ENCODE measurements at regions not wholly inside any gene's neighbourhood (a gene's known extent, or its start where the extent isn't known, plus 50 kb on each side); places are given as distances from the start of the nearest gene placed in this dataset.
A peak's percentile ranks its signal among the peaks of the same experiment; 100 is the strongest.
"Not testable (repeated sequence)": the region's sequence is repeated elsewhere in the genome, so short reads cannot be mapped to it uniquely, and the experiment has no call there.

DNA sequence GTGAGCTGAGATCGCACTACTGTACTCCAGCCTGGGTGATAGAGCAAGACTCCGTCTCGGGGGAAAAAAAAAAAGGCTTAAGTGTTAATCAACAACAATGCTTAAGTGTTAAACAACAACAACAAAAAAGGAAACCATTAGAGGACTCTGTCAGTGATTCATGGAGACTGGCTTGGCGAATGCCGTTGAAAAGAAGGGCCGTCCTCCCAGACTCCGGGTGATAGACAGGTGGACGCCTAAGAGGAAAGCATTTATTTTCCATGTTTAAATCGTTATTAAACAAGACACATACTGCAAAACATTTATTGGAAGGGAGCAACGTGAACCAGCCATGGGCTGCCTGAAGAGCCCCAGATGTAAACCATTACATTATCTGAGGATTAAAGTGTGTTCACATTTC is 137.8 kb upstream of the TPTE start:
- H3K4me3 ChIP-seq (ENCODE audit: low read depth, poor library complexity, severe bottlenecking); intact Hi-C loops (cut with DNase I; ENCODE audit: low total_unique reads): not testable (repeated sequence)
- DNase-seq (ENCODE audit: low spot score in 2 of 2) = peak in 1 of 2 donors; percentile 90
- WGBS, 2 donors = 78 to 82% methylated on average over 10 of the region's 10 CpGs

GRCh38 chr21:10384304-10384861 is 137.0 kb upstream of the TPTE start:
- peak in 1 of 2 donors; percentile 82 for DNase-seq (ENCODE audit: low spot score in 2 of 2)
- intact Hi-C loops (cut with DNase I; ENCODE audit: low total_unique reads) = not testable (repeated sequence)
- 33 to 59% methylated on average over 3 of the region's 3 CpGs for WGBS, 2 donors

GRCh38 chr21:10385202-10385601 is 136.2 kb upstream of the TPTE start:
- WGBS, 2 donors = 73 to 75% methylated on average over 3 of the region's 3 CpGs
- DNase-seq (ENCODE audit: low spot score in 2 of 2); intact Hi-C loops (cut with DNase I; ENCODE audit: low total_unique reads); H3K4me3 ChIP-seq (ENCODE audit: low read depth, poor library complexity, severe bottlenecking): not testable (repeated sequence)

More at GRCh38 chr21:10384304-10384861, 137.0 kb upstream of the TPTE start:
- H3K4me3 ChIP-seq (ENCODE audit: low read depth, poor library complexity, severe bottlenecking) = not testable (repeated sequence)

- DNase-seq (ENCODE audit: low spot score in 2 of 2); intact Hi-C loops (cut with DNase I; ENCODE audit: low total_unique reads); H3K4me3 ChIP-seq (ENCODE audit: low read depth, poor library complexity, severe bottlenecking): not testable (repeated sequence)
- WGBS, 2 donors = 67 to 71% methylated on average over 13 of the region's 13 CpGs
Measured at GRCh38 chr21:10385898-10386527, 135.4 kb upstream of the TPTE start.

GRCh38 chr21:10387692-10388450 is 133.5 kb upstream of the TPTE start:
- intact Hi-C loops (cut with DNase I; ENCODE audit: low total_unique reads); DNase-seq (ENCODE audit: low spot score in 2 of 2); H3K4me3 ChIP-seq (ENCODE audit: low read depth, poor library complexity, severe bottlenecking): not testable (repeated sequence)
- WGBS, 2 donors = 42 to 51% methylated on average over 3 of the region's 3 CpGs

DNA sequence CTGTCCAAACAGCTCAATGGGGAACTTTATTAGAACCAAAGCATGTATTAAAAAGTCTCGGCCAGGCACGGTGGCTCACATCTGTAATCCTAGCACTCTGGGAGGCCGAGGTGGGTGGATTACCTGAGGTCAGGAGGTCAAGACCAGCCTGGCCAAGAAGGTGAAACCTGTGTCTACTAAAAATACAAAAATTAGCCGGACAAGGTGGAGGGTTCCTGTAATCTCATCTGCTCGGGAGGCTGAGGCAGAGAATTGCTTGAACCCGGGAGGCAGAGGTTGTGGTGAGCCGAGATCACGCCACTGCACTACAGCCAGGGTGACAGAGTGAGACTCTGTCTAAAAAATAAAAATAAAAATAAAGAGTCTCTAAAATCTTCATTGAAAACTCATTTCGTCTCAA is 132.8 kb upstream of the TPTE start:
- WGBS, 2 donors = 55 to 64% methylated on average over 9 of the region's 9 CpGs
- H3K4me3 ChIP-seq (ENCODE audit: low read depth, poor library complexity, severe bottlenecking); intact Hi-C loops (cut with DNase I; ENCODE audit: low total_unique reads): not testable (repeated sequence)
- DNase-seq (ENCODE audit: low spot score in 2 of 2) = peak in 1 of 2 donors; percentile 81

DNA sequence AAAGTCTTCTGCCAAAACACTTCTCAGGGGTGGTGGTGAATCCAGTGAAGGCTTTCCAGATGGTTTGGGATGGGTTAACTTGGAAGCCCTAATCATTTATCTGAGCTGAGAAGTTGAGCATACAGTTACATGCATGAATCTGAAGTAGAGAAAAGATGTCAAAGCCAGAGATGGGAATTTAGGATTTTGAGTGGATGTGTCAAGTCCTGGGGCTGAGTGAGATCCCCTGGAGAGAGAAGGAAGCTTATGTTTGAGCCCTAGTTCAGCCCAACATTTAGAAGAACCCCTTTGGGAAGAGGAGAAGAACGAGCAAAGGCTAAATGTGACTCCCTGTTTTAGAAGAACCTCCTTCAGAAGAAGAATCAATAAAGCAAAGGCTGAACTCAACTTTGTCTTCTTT is 129.1 kb upstream of the TPTE start:
- 22% methylated on average over 1 of the region's 1 CpG; no CpG with 5 or more reads in 1 of the 2 donors for WGBS, 2 donors
- DNase-seq (ENCODE audit: low spot score in 2 of 2); intact Hi-C loops (cut with DNase I; ENCODE audit: low total_unique reads); H3K4me3 ChIP-seq (ENCODE audit: low read depth, poor library complexity, severe bottlenecking): not testable (repeated sequence)

DNA sequence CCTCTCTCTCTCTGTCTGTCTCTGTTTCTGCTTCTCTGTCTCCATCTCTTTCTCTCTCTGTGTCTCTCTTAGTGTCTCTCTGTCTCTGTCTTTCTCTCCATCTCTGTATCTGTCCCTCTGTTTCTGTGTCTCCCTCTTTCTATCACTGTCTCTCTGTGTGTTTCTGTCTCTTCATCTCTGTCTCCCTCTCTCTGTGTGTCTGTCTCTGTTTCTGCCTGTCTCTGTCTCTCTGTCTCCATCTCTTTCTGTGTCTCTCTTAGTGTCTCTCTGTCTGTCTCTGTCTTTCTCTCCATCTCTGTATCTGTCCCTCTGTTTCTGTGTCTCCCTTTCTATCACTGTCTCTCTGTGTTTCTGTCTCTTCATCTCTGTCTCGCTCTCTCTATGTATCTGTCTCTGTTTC is 125.4 kb upstream of the TPTE start:
- DNase-seq (ENCODE audit: low spot score in 2 of 2); H3K4me3 ChIP-seq (ENCODE audit: low read depth, poor library complexity, severe bottlenecking); intact Hi-C loops (cut with DNase I; ENCODE audit: low total_unique reads): not testable (repeated sequence)
- 47 to 57% methylated on average over 1 of the region's 1 CpG for WGBS, 2 donors

DNA sequence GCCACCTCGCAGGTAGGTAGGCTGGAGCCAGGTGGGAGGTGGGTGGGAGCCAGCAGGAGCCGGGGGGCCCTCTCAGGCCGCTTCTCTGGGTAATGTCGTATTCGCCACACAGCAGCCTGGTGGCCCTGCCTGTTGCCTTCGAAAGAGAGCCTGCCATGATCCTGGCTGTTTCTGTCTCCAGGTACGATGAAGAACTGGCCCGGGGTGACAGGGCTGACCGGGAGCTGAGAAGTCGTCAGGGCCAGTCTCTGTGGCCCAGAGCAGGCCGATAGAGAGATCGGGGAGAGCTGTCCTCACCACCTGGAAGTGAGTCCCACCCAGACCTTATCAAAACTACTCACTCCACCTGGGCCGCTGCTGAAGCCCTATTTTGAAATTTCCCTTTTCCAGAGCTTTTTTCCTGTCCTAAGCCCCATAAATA is 123.9 kb upstream of the TPTE start:
- intact Hi-C loops (cut with DNase I; ENCODE audit: low total_unique reads) = not testable (repeated sequence)
- peak in 1 of 2 donors; percentile 88 for DNase-seq (ENCODE audit: low spot score in 2 of 2)
- 69 to 71% methylated on average over 10 to 13 of the region's 13 CpGs for WGBS, 2 donors

GRCh38 chr21:10398692-10399489 is 122.5 kb upstream of the TPTE start:
- DNase-seq (ENCODE audit: low spot score in 2 of 2); intact Hi-C loops (cut with DNase I; ENCODE audit: low total_unique reads); H3K4me3 ChIP-seq (ENCODE audit: low read depth, poor library complexity, severe bottlenecking): not testable (repeated sequence)
- 57 to 69% methylated on average over 3 of the region's 10 CpGs for WGBS, 2 donors

More for the DNA sequence above, 123.9 kb upstream of the TPTE start:
- not testable (repeated sequence) for H3K4me3 ChIP-seq (ENCODE audit: low read depth, poor library complexity, severe bottlenecking)

DNA sequence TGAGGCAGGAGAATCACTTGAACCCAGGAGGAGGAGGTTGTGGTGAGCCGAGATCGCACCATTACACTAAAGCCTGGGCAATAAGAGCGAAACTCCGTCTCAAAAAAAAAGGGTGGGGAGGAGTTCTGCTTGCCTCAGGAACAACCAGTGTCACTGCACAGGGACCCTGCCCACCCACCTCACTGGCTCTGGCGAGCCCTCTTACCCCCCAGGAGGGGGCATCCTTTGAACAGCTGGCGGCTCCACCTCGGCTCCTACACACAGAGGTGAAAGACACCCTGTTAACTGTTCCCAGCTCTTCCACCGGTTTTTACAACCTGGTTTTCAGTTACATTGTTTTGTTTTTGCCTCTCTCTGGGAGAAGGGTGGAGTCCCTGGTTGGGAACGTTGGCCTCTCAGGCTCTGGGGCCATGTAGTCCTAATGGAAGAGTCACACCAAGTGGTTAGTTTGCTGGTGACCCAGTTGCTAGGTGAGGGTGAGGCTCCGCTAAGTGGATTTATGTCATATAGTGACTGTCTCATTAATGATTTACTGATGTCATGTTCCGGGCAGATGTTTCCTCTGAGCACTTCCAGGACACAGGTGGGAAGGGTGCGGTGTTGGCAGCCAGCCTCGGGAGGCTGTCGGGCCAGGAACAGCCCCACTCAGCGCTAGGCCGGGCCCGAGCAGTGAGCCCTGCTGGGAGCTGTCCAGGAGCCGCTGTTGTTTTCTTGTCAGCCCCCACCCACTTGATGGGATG is 120.6 kb upstream of the TPTE start:
- WGBS, 2 donors = 77 to 78% methylated on average over 18 of the region's 18 CpGs
- H3K4me3 ChIP-seq (ENCODE audit: low read depth, poor library complexity, severe bottlenecking); intact Hi-C loops (cut with DNase I; ENCODE audit: low total_unique reads): not testable (repeated sequence)
- peak in 1 of 2 donors; percentile 90 for DNase-seq (ENCODE audit: low spot score in 2 of 2)

- peak in 1 of 2 donors; percentile 85 for DNase-seq (ENCODE audit: low spot score in 2 of 2)
- 77 to 78% methylated on average over 5 of the region's 5 CpGs for WGBS, 2 donors
- intact Hi-C loops (cut with DNase I; ENCODE audit: low total_unique reads); H3K4me3 ChIP-seq (ENCODE audit: low read depth, poor library complexity, severe bottlenecking): not testable (repeated sequence)
Measured at GRCh38 chr21:10402461-10402860, 118.9 kb upstream of the TPTE start.

DNA sequence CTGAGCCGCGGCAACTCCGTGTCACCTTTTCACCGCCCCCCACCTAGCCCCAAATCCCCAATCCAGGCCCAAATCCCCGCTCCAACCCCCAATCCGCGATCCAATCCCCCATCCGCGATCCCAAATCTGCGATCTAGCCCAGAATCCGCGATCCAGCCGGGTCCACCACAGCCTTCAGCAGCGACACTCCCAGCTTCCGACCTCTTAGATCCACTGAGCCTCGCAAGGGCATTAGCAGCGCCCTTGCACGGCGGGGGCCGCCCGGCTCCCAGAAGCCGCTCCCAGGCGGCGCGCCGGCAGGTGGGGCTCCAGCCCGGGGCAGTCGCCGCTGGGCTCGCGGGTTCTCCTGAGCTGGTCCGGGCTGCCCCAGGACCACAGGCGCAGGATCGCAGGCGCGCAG is 116.1 kb upstream of the TPTE start:
- 74 to 76% methylated on average over 36 of the region's 36 CpGs for WGBS, 2 donors

DNA sequence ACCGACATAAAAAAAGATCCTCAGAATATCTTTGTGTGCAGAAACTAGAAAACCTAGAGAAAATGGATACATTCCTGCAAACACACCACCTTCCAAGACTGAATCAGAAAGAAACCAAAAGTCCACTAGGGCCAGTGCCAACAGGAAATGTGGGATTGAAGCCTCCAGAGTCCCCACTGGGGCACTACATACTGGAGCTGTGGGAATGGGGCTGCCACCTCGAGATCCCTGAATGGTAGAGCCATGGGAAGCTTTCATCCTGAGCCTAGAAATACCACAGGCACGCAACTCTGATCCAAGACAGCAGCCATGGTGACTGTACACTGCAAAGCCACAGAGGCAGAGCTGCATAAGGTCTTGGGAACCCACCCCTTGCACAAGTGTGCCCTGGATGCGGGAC is 111.6 kb upstream of the TPTE start:
- intact Hi-C loops (cut with DNase I; ENCODE audit: low total_unique reads); H3K4me3 ChIP-seq (ENCODE audit: low read depth, poor library complexity, severe bottlenecking); DNase-seq (ENCODE audit: low spot score in 2 of 2): not testable (repeated sequence)
- WGBS, 2 donors = 53% methylated on average over 4 of the region's 4 CpGs

More for the DNA sequence above, 116.1 kb upstream of the TPTE start:
- intact Hi-C loops (cut with DNase I; ENCODE audit: low total_unique reads); H3K4me3 ChIP-seq (ENCODE audit: low read depth, poor library complexity, severe bottlenecking); DNase-seq (ENCODE audit: low spot score in 2 of 2): not testable (repeated sequence)
